ENCODE measurements at regions not wholly inside any gene's neighbourhood (a gene's known extent, or its start where the extent isn't known, plus 50 kb on each side); places are given as distances from the start of the nearest gene placed in this dataset.

DNA sequence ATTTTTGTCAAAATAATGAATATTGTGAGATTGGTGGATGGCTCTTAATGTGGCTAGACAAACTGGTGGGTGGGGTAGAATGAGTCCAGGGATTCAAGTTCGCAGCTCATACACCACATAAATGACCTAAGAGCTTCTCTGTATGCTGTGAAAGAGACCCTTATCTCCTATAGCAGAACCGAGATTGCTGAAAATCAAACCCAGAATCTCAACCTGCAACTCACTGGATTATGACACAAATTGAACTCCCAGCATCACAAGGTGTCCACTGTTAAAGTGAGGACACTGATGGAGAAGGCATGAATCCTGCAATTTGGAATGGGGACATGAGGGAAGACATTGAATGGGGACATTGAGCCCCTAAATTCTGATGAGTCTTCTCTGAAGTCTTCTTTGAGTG lies 51.3 kb upstream of the CNKSR3 start:
- DNase-seq (ENCODE audit: low spot score), result no peak

- DNase-seq (ENCODE audit: low spot score), result no peak
Observed at GRCh38 chr6:154565331-154565730, 54.8 kb upstream of the CNKSR3 start.

DNA sequence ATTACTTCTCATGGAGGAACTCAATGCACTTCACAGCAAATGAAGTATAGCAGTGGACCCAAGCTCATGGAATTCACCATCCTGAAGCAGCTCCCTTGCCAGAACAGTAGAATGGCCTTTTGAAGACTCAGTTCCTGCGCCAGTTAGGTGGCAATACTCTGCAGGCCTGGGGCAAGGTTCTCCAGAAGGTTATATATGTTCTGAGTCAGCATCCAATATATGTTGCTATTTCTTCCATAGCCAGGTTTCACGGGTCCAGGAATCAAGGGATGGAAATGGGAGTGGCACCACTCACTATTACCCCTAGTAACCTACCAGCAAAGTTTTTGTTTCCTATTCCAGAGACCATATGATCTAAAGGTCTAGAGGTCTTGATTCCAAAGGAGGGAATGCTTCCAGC lies 56.4 kb upstream of the CNKSR3 start:
- no peak for DNase-seq (ENCODE audit: low spot score)

- no peak for DNase-seq (ENCODE audit: low spot score)
Observed at GRCh38 chr6:154567695-154568220, 57.3 kb upstream of the CNKSR3 start.

DNA sequence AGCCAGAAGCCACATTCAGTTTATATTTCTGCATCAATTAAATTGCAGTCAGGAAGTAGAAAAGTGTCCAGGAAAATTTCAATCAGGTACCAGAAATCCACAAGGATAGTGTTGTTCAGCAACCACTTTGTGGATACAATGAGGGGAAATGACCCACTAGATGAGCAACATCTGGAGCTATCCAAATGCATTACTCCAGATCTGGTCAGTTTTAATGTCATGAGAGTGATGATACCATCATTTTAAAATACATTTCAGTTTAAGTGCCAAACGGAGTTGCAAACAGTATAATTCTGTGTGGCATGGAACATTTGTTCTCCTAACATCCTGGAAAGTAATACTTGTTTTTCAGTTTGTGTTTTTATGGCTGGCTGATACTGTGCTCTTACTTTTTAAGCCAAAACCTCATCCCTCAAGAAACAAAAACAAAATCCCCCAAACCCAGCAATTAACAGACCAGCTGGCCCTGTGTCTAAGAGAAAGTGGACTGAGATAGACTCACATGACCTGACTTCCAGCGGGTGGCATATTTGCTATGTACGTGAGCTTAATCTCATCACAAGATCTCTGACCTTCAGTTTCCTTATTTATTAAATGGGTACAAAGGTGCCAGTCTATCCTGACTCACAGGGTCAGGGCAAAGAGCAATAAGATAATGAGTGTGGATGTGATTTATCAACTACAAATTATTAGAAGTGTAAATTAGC lies 58.8 kb upstream of the CNKSR3 start:
- peak; percentile 60 for DNase-seq (ENCODE audit: low spot score)

GRCh38 chr6:154570505-154570904 lies 60.0 kb upstream of the CNKSR3 start:
- DNase-seq (ENCODE audit: low spot score), result no peak

- DNase-seq (ENCODE audit: low spot score), result no peak
Observed at GRCh38 chr6:154572556-154572955, 62.1 kb upstream of the CNKSR3 start.

DNA sequence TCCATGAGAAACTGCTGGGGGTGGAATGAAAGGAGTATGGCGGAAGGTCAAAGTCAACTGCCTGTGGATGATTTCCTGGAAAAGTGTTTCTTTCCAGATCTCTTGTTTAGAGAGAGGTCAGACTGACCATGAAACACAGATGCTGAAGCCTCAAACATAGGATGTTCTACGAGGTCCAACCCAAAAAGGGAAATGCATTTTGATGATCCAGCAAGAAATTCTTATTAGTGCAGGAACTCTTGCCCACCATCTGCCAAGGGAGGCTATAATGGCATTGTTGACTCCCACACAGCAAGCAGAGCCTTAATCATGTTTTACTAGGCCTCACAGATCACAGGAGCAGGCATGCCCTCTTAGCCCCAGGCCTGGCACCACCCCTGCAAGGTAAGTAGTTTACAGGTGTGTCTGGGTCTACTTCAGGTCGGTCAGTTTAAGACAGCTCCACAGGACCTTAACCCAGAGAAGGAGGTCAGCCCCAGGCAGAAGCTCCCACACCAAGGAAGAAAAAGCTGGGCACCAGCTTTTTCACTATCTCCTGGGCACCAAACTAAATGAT lies 67.6 kb upstream of the CNKSR3 start:
- no peak for DNase-seq (ENCODE audit: low spot score)

DNA sequence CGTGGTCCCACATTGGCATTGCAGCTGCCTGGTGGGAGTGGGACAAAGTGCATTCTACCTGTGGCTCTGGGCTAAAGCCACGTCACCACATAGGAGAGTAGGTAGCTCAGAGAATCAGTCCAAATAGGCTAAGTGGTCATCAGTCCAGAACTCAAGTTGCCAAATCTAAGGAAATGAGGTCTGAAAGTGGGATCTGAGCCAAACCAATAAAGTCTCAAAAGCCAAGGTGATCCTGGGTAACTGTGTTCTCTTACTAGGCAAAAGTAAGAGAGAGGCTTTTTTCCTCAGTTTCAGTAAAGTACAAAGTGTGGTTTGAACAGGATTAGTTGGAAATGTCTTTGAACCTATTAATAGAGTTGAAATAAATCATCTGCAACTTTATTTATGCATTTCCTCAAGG lies 68.6 kb upstream of the CNKSR3 start:
- DNase-seq (ENCODE audit: low spot score), result no peak

- DNase-seq (ENCODE audit: low spot score), result no peak
Observed at GRCh38 chr6:154579485-154579884, 69.0 kb upstream of the CNKSR3 start.

DNA sequence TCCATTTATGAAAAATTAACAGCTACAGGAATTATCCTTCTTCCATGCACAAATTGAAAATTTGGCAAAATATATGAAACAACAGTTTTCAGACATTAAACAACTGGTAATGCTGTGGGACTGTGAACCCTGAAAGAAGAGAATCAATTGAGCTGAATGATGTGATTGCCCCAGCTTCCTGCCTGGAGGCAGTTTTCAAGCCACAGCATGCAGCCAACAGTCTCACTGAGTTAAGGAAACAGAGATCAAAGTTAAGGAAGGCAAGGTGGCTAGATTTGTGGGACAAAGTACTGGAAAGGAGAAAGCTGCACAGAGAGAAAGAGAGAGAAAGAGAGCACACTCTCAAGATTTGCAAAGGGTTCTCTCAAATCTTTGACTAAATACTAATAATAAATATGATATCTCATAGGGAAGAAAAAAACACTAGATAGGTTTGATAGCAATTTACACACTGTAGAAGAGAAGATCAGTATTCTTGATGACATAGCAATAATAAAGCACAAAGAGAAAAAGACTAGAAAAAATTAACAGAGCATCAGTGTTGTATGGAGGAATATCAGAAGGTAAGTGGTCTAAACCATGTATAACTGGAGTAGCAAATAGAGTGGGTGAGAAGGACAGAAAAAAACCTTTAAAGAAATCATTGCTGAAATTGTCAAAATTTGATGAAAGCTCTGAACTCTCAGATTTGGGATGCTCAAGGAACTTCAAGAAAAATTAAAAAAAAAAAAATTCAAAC lies 70.1 kb upstream of the CNKSR3 start:
- no peak for DNase-seq (ENCODE audit: low spot score)

GRCh38 chr6:154582696-154583095 lies 72.2 kb upstream of the CNKSR3 start:
- DNase-seq (ENCODE audit: low spot score), result no peak

- DNase-seq (ENCODE audit: low spot score), result no peak
Observed at GRCh38 chr6:154583546-154584188, 73.2 kb upstream of the CNKSR3 start.

DNA sequence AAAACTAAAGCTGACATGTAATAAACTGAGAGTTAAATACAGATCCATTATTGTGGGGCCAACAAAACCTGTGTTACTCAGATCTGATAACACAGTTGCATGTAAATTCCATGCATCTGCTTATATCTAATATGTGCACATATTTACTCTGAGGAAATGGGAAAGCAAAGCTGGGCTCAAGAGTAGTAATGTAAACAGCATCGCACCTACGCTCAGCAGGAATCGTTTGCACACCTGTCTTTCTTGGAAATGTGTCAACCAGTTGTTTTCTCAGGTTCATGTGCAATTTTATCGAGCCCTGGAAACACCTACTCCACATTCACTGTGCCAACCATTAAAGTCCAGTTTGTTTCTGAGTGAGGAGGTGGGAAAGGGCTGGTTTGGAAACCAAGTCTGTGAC lies 80.3 kb upstream of the CNKSR3 start:
- DNase-seq (ENCODE audit: low spot score), result no peak

DNA sequence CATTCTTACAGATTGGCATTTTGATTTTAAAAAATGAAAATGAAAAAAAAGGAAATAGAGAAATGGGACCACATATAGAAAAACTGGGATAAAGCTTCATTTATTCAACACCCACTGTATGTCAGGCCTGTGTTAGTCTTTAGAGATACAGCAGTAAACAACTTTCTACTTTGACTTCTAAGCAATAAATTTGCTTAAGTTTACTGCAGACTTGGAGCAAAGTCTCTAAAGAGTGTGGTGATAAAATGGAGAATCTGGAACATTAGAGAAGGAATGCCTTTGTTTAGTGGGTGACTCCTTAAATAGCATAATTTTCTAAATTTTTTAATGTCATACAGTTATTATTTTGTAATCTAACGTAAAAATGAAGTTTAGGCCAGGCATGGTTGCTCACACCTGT lies 80.7 kb upstream of the CNKSR3 start:
- no peak for DNase-seq (ENCODE audit: low spot score)

DNA sequence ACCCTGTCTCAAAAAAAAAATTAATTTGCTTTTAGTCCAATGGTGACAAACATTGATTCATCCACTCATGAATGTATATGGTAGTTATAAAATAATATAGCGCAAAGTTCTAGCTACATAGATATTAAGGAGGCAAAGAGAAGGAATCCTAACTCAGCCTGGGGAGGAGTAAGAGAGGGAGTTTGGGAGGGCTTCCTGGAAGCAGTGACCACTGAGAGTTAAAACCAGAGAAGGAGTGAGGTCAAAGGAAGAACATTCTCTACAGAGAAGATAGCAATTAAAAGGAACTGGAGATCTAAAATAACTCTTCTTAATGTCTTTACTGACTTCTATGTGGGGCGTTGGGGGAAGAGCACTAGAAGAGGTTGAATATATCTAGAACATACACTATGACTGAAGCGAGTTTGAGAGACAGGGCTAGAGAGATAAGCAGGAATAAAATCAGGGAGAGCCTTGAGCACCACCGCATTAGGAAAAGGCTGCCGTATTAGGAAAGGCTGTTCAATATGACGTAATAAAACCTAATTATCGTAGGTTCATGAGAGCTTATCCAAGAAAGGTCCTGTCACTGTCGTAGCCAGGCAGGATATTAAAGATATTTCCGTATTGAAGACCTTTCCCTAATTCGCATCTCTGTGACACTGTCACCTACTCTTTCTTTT lies 81.8 kb upstream of the CNKSR3 start:
- DNase-seq (ENCODE audit: low spot score), result no peak

GRCh38 chr6:154593122-154593521 lies 82.6 kb upstream of the CNKSR3 start:
- no peak for DNase-seq (ENCODE audit: low spot score)

GRCh38 chr6:154594496-154595198 lies 84.2 kb upstream of the CNKSR3 start:
- DNase-seq (ENCODE audit: low spot score), result no peak

- no peak for DNase-seq (ENCODE audit: low spot score)
Observed at GRCh38 chr6:154595538-154595937, 85.1 kb upstream of the CNKSR3 start.

GRCh38 chr6:154596009-154596408 lies 85.5 kb upstream of the CNKSR3 start:
- no peak for DNase-seq (ENCODE audit: low spot score)

GRCh38 chr6:154596701-154597100 lies 86.2 kb upstream of the CNKSR3 start:
- DNase-seq (ENCODE audit: low spot score), result no peak

Data from mucosa of gallbladder (tissue), 1 donor.